Aorta (tissue), 5 donors: ENCODE measurements at regions not wholly inside any gene's neighbourhood (a gene's known extent, or its start where the extent isn't known, plus 50 kb on each side); places are given as distances from the start of the nearest gene placed in this dataset.
A peak's percentile ranks its signal among the peaks of the same experiment; 100 is the strongest.

ENCODE experiments used
- ATAC-seq: fragments of 200-7000 bp; cut with Tn5 transposase; one replicate; pipeline ENCODE4 v1.9.1; 2022; ENCODE audit warnings: moderate library complexity; ENCODE audit not compliant: low FRiP score
- DNase-seq, 2 donors: peaks; one replicate each; pipeline ENCODE4 v3.0.0-alpha.2; 2020
- H3K27ac ChIP-seq, 2 donors: one replicate each; pipeline ENCODE4 v1.5.1; 2013; ENCODE audit warnings: low read length in 2 of 2, mild to moderate bottlenecking in 2 of 2, moderate library complexity in 2 of 2, control low read depth in 1 of 2, inconsistent platforms in 1 of 2, low read depth in 1 of 2
- H3K27me3 ChIP-seq, 2 donors: one replicate each; pipeline ENCODE4 v1.6.1; 2013; ENCODE audit warnings: control low read depth in 1 of 2, low read length in 1 of 2, mild to moderate bottlenecking in 1 of 2, moderate library complexity in 1 of 2; ENCODE audit not compliant: insufficient read depth in 2 of 2, control insufficient read depth in 1 of 2
- H3K36me3 ChIP-seq, 2 donors: one replicate each; pipeline ENCODE4 v1.6.1; 2013; ENCODE audit warnings: control low read depth in 1 of 2, low read length in 1 of 2, mild to moderate bottlenecking in 1 of 2; ENCODE audit not compliant: insufficient read depth in 2 of 2, control insufficient read depth in 1 of 2
- H3K4me1 ChIP-seq, 2 donors: one replicate each; pipeline ENCODE4 v1.6.1; 2013; ENCODE audit warnings: low read length in 2 of 2, control low read depth in 1 of 2, mild to moderate bottlenecking in 1 of 2, moderate library complexity in 1 of 2; ENCODE audit not compliant: insufficient read depth in 2 of 2, control insufficient read depth in 1 of 2
- H3K4me3 ChIP-seq, 2 donors: one replicate each; pipeline ENCODE4 v1.5.1; 2013; ENCODE audit warnings: low read length in 2 of 2, control low read depth in 1 of 2, mild to moderate bottlenecking in 1 of 2
- H3K9me3 ChIP-seq: one replicate; pipeline ENCODE4 v1.6.1; 2013; ENCODE audit warnings: mild to moderate bottlenecking, low read length; ENCODE audit not compliant: control insufficient read depth
- WGBS, 2 donors: extraction: QIAGEN DNeasy Blood & Tissue Kit; methylation state at CpG; one replicate each; pipeline ENCODE4 v1.1.7; 2013; 5-methylcytosine and 5-hydroxymethylcytosine counted together
- intact Hi-C, 2 donors: fragments of 100-400 bp; cut with DNase I; formaldehyde crosslinking; loops; one replicate each; pipeline versions ENCODE4 v1.14.2 to v1.15.0; 2022
- donor health status: healthy with polysubstance abuse.
- donor health status: Bipolar disorder and iron deficiency.
- donor health status: DM: no; HTN: no; CAD: no.
- donor health status: DM: no; HTN: no; CAD: no.
- donor health status: DM: yes; HTN: yes; CAD: no.

DNA sequence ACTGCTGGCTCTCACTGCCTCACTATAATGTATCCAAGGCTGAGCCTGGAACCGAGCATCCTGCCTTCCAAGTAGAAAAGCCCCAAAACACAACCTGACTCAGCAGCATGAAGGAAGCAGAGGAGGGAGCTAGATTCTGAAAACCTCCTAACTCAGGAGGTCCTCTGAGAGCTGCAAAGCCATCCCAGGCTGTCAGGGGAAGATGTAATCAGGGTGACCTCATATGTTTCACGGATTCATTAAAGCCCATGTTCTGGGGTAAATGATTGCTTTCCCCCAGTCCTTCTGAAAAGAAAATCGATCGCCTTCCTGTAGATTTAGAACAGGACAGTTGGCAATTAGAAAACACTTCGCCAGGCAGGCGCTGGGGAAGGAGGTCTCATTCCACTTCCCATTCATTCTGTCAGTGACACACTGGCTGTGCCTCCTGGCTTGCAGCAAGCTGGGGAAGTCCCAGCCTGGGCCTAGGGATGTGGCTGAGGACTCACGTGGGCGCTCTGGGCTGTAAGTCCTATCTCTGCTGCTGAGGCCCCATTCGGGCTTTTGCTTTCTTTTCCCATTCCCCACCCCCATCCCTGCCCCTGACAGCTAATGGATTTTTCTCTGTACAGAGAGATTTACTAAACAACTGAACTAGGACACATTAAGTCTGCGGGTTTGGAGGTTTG, 75.7 kb upstream of the TMEM132E start:
- no peaks in the 10 kb centered on the region for H3K4me1 ChIP-seq
- H3K4me3 ChIP-seq = no peak overlapping the region
- no peaks in the 10 kb centered on the region for H3K36me3 ChIP-seq
- no peaks in the 10 kb centered on the region for H3K27me3 ChIP-seq
- ATAC-seq (no peak), DNase-seq (peak in 1 of 2 donors; percentile 73)
- H3K9me3 ChIP-seq = no peaks in the 10 kb centered on the region
- 58 to 59% methylated on average over 10 of the region's 10 CpGs for WGBS, 2 donors
- intact Hi-C loops = no loop called here
- no peak overlapping the region for H3K27ac ChIP-seq

DNA sequence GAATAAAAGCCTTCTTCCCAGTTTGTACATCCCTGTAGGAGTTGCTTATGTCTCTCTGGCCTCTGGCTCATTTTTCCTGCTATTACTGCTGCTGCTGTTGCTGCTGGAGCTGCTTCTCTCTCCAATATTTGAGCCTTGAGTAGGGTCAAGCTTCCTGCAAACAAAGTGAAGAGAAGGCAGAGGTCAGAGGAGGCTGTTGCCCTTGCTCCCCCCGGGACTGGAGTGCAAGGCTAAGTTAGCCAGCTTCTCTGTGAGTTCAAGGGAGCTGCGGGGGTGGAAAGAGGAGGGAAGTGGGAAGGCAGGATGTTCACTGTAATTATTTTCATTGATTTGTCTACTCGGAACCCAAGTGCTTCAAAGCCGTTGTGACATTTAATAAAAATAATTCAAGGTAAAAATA, 77.0 kb upstream of the TMEM132E start:
- ATAC-seq (no peak), DNase-seq (no peak)
- Histone ChIP-seq H3K9me3 (no peaks in the 10 kb centered on the region), H3K4me3 (no peak overlapping the region), H3K4me1 (no peaks in the 10 kb centered on the region), H3K36me3 (no peaks in the 10 kb centered on the region), H3K27me3 (no peaks in the 10 kb centered on the region), H3K27ac (no peak overlapping the region)
- intact Hi-C loops = no loop called here
- WGBS, 2 donors = 44 to 49% methylated on average over 4 of the region's 4 CpGs

DNA sequence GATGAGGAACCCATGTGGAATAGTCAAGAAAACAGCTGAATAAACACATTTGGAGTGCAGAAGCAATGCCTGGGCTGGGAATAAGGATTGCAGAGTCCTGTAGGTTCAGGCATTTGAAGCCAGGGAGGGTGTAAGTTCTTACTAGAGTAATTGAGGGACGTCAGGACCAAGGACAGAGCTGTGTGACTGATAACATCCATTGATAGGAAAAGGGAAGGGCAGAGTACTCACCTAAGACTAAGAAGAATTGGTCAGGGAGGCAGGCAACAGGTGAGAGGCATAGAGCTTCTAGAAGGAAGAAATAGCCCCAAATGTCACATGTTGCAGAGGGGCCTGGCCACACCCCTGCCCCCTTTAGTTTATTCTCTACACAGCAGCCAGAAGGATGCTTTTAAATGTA, 79.8 kb upstream of the TMEM132E start:
- Histone ChIP-seq H3K4me3 (no peak overlapping the region), H3K27me3 (no peaks in the 10 kb centered on the region), H3K36me3 (no peaks in the 10 kb centered on the region), H3K9me3 (peaks cover 3% of the 10 kb centered on the region), H3K27ac (no peak overlapping the region), H3K4me1 (no peaks in the 10 kb centered on the region)
- DNase-seq = no peak
- no peak for ATAC-seq
- intact Hi-C loops = no loop called here
- WGBS, 2 donors = 0 to 2% methylated on average over 1 of the region's 1 CpG

DNA sequence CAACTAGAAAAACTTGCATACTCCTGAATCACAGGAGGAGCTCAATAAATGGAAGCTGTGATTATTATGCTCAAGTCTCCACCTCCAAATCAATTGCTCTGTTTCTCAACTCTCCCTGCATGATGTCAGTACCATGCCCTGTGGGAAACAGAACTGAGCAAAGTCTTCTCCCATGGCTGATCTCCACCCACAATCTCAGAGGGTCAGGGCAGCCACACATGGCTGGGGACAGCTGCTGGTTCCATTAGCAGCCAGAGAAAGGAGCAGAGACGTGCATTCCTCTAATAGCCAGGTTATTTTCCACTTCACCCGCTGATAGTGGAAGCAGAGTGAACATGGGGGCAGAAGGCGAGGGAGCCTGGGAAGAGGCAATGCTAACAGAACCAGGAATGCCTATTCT, 85.5 kb upstream of the TMEM132E start:
- ATAC-seq = no peak
- H3K27me3 ChIP-seq = no peaks in the 10 kb centered on the region
- H3K9me3 ChIP-seq = peaks cover 3% of the 10 kb centered on the region
- H3K4me1 ChIP-seq = no peaks in the 10 kb centered on the region
- H3K36me3 ChIP-seq = no peaks in the 10 kb centered on the region
- no peak for DNase-seq
- H3K27ac ChIP-seq = no peak overlapping the region
- intact Hi-C loops = no loop called here
- WGBS, 2 donors = 33 to 53% methylated on average over 3 of the region's 3 CpGs
- H3K4me3 ChIP-seq = no peak overlapping the region

DNA sequence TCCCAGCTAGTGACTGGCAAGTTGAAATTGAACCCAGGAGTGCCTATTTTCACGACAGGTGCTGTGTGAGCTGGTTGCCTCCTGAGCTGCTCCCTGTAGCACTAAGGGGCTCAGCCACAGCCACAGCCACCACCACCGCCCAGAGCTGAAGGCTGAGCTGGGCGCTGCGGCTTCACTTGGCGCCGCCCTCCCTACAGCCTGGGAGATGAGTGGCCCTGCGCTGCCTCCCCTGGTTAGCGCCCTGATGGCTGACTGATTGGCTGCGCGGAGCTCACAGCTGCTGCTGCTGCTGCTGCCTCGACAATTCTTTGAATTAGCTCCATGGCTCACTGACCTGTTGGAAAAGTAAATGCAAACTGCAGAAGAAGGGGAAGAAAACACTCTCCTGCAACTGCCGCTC, 91.8 kb upstream of the TMEM132E start:
- Histone ChIP-seq H3K4me1 (no peaks in the 10 kb centered on the region), H3K27ac (no peak overlapping the region), H3K9me3 (no peaks in the 10 kb centered on the region), H3K4me3 (no peak overlapping the region), H3K27me3 (no peaks in the 10 kb centered on the region), H3K36me3 (no peaks in the 10 kb centered on the region)
- ATAC-seq (no peak), DNase-seq (no peak)
- WGBS, 2 donors = 17 to 19% methylated on average over 12 of the region's 12 CpGs
- intact Hi-C loops = no loop called here

DNA sequence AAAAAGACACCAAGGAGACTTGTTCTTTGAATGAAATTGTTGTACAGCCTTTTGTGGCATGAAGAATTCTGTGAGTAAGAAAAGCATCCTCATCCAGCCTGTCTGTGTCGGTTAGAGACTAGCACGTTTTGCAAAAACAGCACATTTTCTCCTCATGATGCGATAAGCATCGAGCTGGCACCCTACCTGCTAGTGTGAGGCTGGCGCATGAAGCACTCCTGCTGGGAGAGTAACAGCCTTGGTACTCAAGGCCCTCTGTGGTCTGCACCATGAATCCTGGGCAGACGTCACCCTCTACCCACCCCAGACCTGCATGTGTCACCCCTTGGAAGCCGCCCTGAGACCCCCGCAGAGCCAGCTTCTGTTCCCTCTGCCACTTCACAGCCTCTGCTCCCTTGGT, 92.6 kb upstream of the TMEM132E start:
- no peak overlapping the region for H3K27ac ChIP-seq
- H3K27me3 ChIP-seq = no peaks in the 10 kb centered on the region
- no peak for DNase-seq
- ATAC-seq = no peak
- H3K4me1 ChIP-seq = no peaks in the 10 kb centered on the region
- no peaks in the 10 kb centered on the region for H3K9me3 ChIP-seq
- no peaks in the 10 kb centered on the region for H3K36me3 ChIP-seq
- intact Hi-C loops = no loop called here
- no peak overlapping the region for H3K4me3 ChIP-seq
- WGBS, 2 donors = 65 to 66% methylated on average over 8 of the region's 8 CpGs

DNA sequence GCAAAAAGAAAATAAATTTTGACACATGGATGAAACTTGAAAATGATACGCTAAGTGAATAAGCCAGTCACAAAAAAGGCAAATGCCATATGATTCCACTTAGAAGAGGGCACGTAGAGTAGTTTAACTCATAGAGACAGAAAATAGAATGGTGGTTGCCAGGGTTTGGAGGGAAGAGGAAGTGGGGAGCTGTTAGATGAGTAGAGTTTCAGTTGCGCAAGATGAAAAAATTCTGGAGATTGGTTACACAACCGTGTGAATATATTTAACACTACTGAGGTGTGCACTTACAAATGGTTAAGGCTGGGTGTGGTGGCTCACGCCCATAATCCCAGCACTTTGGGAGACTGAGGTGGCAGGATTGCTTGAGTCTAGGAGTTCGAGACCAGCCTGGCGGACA, 93.4 kb upstream of the TMEM132E start:
- no peak overlapping the region for H3K27ac ChIP-seq
- intact Hi-C loops = no loop called here
- no peaks in the 10 kb centered on the region for H3K4me1 ChIP-seq
- H3K36me3 ChIP-seq = no peaks in the 10 kb centered on the region
- H3K4me3 ChIP-seq = no peak overlapping the region
- no peaks in the 10 kb centered on the region for H3K27me3 ChIP-seq
- DNase-seq = no peak
- H3K9me3 ChIP-seq = no peaks in the 10 kb centered on the region
- no peak for ATAC-seq
- WGBS, 2 donors = 66 to 73% methylated on average over 7 of the region's 7 CpGs

DNA sequence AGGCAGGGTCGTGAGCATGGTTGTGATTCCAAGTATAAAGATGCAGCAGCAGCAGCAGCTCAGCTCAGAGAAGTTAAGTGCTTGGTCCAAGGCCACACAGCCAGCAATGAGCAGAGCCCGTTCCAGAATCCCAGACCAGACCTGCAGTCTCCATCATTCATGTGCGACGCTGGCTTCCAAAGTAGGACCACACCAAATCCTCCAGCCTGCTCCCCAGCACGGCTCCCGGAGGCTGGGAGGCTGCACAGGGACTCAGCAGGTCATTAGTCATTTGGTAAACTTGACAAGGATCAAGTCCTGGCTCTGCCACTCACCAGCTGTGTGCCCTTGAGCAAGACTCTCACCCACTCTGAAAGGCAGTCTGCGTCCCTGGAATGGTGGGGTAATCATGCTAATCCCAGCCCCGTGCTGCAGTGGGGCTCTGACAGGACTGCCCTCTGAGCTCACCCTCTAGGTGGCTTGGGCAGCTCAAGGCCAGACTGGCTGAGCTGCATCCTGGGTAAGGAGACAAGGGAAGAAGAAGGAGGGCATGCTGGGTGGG, 95.1 kb upstream of the TMEM132E start:
- intact Hi-C loops = no loop called here
- Histone ChIP-seq H3K9me3 (no peaks in the 10 kb centered on the region), H3K4me1 (no peaks in the 10 kb centered on the region), H3K4me3 (no peak overlapping the region), H3K27me3 (no peaks in the 10 kb centered on the region), H3K36me3 (no peaks in the 10 kb centered on the region), H3K27ac (no peak overlapping the region)
- ATAC-seq = no peak
- peak in 1 of 2 donors; percentile 53 for DNase-seq
- 62 to 68% methylated on average over 8 of the region's 8 CpGs for WGBS, 2 donors

DNA sequence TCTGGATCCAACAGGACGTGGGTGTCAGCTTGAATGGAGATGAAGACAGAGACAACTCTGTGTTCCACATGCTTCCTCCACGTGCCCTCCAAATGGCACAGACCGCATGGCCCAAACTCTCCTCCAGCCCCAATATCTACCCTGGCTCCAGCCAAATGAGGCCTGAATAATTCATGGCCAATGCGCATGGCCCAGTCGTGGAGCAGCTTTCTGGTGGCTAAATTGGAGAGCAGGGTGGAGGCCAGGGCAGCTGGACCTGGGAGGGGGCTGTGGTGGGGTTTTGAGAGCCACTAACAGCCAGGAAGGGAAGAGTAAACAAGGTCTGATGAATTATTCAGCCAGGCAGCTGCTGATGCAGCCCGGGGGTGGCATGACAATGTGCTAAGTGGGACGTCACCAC, 96.7 kb upstream of the TMEM132E start:
- no peak overlapping the region for H3K4me3 ChIP-seq
- 56 to 59% methylated on average over 7 of the region's 7 CpGs for WGBS, 2 donors
- no peaks in the 10 kb centered on the region for H3K4me1 ChIP-seq
- H3K36me3 ChIP-seq = no peaks in the 10 kb centered on the region
- no peak for ATAC-seq
- H3K27me3 ChIP-seq = no peaks in the 10 kb centered on the region
- no peaks in the 10 kb centered on the region for H3K9me3 ChIP-seq
- intact Hi-C loops = no loop called here
- DNase-seq = peak in 1 of 2 donors; percentile 63
- no peak overlapping the region for H3K27ac ChIP-seq
